Muscle layer of duodenum (tissue), 2 donors: ENCODE measurements at regions not wholly inside any gene's neighbourhood (a gene's known extent, or its start where the extent isn't known, plus 50 kb on each side); places are given as distances from the start of the nearest gene placed in this dataset.

Experiments
- H3K27ac ChIP-seq: one replicate; pipeline ENCODE4 v1.7.0; 2013; ENCODE audit warnings: mild to moderate bottlenecking, low read length
- H3K27me3 ChIP-seq: one replicate; pipeline ENCODE4 v1.7.0; 2013; ENCODE audit warnings: low read depth, mild to moderate bottlenecking, control low read depth, low read length
- H3K36me3 ChIP-seq, 2 donors: one replicate each; pipeline ENCODE4 v1.7.0; 2013; ENCODE audit warnings: low read length in 2 of 2, control low read depth in 1 of 2, mild to moderate bottlenecking in 1 of 2; ENCODE audit not compliant: insufficient read depth in 2 of 2, control insufficient read depth in 1 of 2
- H3K4me1 ChIP-seq, 2 donors: one replicate each; pipeline ENCODE4 v1.7.0; 2013; ENCODE audit warnings: low read length in 2 of 2, mild to moderate bottlenecking in 2 of 2, control low read depth in 1 of 2, moderate library complexity in 1 of 2; ENCODE audit not compliant: insufficient read depth in 2 of 2, control insufficient read depth in 1 of 2
- H3K4me3 ChIP-seq, 2 donors: one replicate each; pipeline ENCODE4 v1.7.0; 2013; ENCODE audit warnings: low read length in 2 of 2, low read depth in 1 of 2, mild to moderate bottlenecking in 1 of 2
- H3K9me3 ChIP-seq, 2 donors: one replicate each; pipeline ENCODE4 v1.7.0; 2013; ENCODE audit warnings: low read length in 2 of 2, control low read depth in 1 of 2, mild to moderate bottlenecking in 1 of 2; ENCODE audit not compliant: control insufficient read depth in 1 of 2
- donor health status: healthy.

DNA sequence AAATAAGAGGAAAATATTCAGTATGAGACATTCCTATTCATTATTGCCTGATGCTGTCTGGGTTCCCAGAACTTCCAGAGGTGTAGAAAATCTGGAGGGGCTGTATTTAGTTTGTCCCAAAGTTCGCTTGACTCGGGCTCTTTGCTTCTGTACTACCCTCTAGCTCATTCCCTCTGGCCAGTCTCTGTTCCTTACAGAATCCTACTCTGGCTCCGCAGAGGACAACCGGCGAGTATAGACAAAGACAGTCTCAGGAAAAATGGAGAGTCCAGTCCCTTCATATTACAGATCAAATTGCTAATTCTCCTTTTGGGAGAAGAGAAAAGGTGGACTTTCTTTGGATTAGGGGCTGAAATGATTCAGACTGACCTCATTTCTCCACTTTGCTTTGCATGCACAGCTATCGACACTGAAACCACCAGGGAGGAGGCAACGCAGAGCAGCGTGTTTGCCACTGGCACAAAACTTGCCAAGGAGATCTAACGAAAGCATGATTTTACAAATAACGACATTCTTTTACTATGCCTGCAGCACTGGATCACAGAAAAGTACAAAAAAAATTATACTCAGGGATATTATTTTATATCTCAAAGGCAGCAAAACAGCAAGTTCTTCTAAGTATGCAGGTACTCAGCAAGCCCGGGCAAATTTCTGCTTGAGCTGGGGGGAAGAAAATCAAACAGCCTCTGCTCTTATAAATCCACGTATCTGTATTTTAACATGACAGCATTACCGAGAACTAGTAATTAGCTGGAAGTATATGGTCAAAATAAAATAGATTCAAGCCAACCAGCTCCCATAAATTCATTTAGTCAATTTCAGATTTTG, 279.7 kb downstream of the NPR3 start:
- Histone ChIP-seq H3K36me3 (no peaks in the 10 kb centered on the region), H3K27ac (no peak overlapping the region), H3K9me3 (no peaks in the 10 kb centered on the region), H3K27me3 (no peaks in the 10 kb centered on the region), H3K4me1 (no peaks in the 10 kb centered on the region), H3K4me3 (no peak overlapping the region)

DNA sequence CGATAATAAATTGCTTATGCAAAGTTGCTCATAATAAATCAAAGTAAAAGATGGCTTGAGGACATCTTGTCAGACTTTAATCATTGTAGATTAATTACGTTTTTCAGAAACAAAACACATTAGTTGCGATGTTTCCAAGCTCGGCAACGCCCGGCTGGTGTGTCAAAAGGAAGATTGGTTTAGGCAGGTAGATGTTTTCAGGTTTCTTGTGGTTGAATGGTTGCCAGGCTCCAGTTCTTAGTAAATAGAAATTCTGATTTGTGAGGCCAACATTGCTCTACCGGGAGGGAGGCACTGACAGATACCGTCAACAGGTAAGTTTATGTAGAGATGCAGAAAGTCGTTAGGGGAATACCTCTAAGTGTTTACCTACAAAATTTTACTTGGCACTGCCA, 280.3 kb downstream of the NPR3 start:
- H3K27me3 ChIP-seq, result no peaks in the 10 kb centered on the region
- no peak overlapping the region for H3K4me3 ChIP-seq
- no peak overlapping the region for H3K27ac ChIP-seq
- H3K9me3 ChIP-seq, result no peaks in the 10 kb centered on the region
- no peaks in the 10 kb centered on the region for H3K36me3 ChIP-seq
- H3K4me1 ChIP-seq, result no peaks in the 10 kb centered on the region

DNA sequence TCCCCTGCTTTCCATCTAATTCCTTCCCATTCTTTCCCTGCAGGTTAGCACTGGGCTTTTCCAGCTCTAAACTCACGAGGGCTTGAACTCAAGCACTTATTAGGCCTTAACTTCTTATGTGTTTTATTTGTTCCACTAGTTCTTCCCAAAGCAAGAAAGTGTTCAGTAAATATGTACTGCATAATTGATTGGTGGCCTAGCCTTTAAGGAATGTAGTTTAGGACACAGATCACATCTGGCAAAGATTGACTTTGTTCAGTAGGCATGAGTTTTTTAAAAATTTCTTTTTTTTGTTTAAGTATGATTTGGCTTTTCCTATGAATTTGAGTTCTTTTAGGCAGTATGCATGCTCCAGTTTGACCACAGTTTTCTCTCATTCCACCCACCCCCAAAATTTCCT, 285.2 kb downstream of the NPR3 start:
- peaks cover 0 to 4% of the 10 kb centered on the region in 2 donors for H3K9me3 ChIP-seq
- no peaks in the 10 kb centered on the region for H3K4me1 ChIP-seq
- H3K36me3 ChIP-seq, result no peaks in the 10 kb centered on the region
- H3K4me3 ChIP-seq, result no peak overlapping the region
- no peaks in the 10 kb centered on the region for H3K27me3 ChIP-seq
- H3K27ac ChIP-seq, result no peak overlapping the region

DNA sequence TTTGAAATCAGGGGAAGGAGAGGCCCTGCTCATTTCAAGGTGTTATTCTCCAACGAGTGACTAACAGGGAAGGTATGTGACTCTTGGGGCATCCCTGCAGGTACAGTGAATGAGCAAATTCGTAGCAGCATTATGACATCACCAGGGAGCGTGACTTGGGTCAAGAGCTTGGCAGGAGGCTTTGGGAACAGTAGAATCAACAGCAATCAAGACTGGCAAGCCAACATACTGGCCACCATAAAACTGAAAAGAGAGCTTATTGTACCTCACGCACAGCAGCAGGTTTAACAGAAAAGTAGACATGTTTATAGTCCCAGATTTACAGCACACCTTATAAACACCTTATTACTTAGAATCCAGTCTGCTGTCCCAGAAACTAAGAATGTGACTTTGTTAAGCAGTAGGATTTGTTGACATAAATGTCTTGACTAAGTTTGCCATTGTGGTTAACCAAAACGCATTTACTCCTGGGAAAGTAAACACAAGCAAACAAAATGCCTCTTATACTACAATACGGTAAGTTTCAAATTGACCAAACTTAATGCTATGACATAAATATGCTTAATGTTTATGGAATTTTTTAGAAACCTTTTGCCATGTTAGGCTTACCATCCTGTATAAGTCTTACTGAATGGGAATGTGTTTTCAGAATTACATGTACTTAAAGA, 297.8 kb downstream of the NPR3 start:
- Histone ChIP-seq H3K36me3 (no peaks in the 10 kb centered on the region), H3K27ac (no peak overlapping the region), H3K4me1 (no peaks in the 10 kb centered on the region), H3K9me3 (peaks cover 0 to 3% of the 10 kb centered on the region in 2 donors), H3K4me3 (no peak overlapping the region), H3K27me3 (no peaks in the 10 kb centered on the region)

DNA sequence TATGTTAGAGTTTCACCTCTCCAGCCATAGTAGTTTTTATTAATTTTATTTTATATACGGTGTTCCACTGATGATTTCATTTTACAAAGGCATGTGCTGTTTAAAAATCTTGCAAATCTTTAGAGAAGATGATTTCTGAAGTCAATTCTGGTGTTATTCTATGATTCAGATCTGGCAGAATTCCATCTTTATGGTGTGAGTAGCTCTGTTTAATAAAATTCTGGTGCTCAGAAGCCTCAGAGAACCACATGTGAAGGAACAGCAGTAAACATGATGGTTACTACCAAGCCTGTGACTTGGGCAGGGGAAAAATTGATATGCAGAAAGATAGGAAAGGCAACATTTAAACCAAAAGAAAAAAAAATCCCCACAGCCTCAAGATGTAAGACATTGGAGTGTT, 299.7 kb downstream of the NPR3 start:
- H3K36me3 ChIP-seq, result peaks cover 0 to 4% of the 10 kb centered on the region in 2 donors
- no peak overlapping the region for H3K4me3 ChIP-seq
- peaks cover 0 to 15% of the 10 kb centered on the region in 2 donors for H3K9me3 ChIP-seq
- H3K4me1 ChIP-seq, result no peaks in the 10 kb centered on the region
- H3K27ac ChIP-seq, result no peak overlapping the region
- H3K27me3 ChIP-seq, result no peaks in the 10 kb centered on the region

DNA sequence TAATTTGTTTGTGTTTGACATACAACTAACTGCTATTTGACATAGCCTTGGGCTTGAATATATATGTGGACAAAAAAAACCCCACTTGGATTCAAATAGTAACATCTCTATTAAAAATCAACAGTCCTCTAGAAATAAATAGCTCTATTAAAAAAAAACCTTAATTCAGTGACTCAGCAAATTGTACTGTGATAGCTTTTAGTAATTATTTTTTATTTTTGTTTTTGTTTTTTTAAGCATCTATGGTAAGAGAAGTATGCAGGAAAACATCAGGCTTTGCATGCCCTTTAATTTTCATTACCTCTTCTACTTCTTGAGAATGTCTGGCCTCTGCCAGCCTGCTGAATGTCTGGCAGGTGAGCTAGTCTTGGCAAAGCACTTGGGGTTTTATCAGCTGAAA, 300.7 kb downstream of the NPR3 start:
- H3K9me3 ChIP-seq, result peaks cover 0 to 15% of the 10 kb centered on the region in 2 donors

DNA sequence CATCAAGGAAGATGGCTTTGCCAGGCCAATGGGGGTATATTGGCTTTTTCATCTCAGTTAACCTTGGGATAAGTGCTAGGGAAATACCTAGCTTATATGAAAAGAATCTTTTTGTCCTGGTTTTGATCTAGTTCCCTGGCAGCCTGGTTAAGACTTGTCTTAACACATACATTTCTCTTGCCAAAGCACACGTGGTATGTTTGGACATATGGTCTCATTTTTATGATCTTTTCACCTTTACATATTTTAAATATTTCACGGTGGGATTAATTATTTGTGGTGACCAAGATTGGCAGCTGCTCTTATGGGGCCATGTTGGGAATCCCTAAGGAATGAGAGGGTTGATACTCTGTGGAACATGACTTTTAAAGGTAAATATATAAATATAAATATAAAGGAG, 312.5 kb downstream of the NPR3 start:
- Histone ChIP-seq H3K4me1 (no peaks in the 10 kb centered on the region), H3K36me3 (no peaks in the 10 kb centered on the region), H3K27ac (no peak overlapping the region), H3K4me3 (no peak overlapping the region), H3K27me3 (no peaks in the 10 kb centered on the region), H3K9me3 (no peaks in the 10 kb centered on the region)

More for the DNA sequence above, 300.7 kb downstream of the NPR3 start:
- Histone ChIP-seq H3K4me1 (no peaks in the 10 kb centered on the region), H3K27ac (no peak overlapping the region), H3K4me3 (no peak overlapping the region), H3K36me3 (peaks cover 0 to 4% of the 10 kb centered on the region in 2 donors), H3K27me3 (no peaks in the 10 kb centered on the region)

DNA sequence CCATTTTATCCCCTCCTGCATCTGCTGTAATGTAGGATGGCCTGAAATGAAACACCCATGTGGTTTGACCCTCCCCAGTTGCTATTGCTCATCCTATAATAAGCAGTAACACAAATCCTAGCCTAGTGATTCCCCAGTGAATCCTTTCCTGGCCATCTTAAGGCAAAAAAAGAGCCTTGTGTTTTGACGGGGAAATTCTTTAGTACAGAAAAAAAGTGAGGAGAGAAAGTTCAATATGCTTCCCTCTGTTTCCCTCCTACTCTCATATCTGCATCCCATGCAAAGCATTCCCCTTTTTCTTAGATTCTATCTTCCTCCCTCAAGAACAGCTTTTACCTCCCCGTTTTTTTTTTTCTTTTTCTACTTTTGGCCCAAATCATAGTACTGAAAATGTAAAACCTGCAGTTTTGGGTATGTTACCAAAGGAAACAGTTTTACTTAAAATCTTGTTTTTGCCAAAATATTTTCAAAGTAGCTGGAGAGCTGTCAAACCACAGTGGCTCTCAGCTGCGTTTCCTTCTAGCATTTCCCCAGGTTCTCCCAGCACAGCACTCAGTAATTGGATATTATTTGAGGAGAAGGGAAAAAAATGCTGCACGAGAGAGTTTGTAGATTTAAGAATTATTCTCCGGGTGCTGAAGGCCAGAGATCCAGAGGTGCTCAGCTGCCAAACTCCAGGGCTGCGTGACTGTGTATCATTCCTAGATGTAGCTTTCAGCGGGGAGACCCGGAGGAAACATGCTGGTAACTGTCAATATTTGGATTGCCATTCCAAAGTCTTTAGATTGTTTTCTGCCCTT, 321.4 kb downstream of the NPR3 start:
- Histone ChIP-seq H3K27ac (no peak overlapping the region), H3K4me3 (no peak overlapping the region), H3K36me3 (no peaks in the 10 kb centered on the region), H3K9me3 (no peaks in the 10 kb centered on the region), H3K4me1 (peaks cover 5 to 12% of the 10 kb centered on the region in 2 donors), H3K27me3 (no peaks in the 10 kb centered on the region)

DNA sequence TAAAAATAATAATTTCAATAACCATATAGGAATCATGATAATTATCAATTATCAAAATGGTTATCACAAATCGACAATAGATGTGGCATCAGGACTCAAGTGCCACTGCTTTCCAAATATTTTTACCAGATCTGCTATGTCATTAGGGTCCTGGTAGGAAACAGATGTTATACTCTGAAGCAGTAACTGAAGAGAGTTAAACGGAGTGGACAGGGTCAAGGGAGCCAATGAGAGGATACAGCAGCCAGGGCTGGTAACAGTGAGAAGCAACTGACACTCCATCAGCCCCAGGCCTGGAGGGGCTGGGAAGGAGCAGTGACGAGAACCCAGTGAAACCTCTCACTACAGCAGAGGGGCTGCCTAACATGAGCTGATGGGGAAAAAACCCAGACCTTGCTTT, 322.4 kb downstream of the NPR3 start:
- Histone ChIP-seq H3K9me3 (no peaks in the 10 kb centered on the region), H3K36me3 (no peaks in the 10 kb centered on the region), H3K4me1 (peaks cover 5 to 12% of the 10 kb centered on the region in 2 donors), H3K4me3 (no peak overlapping the region), H3K27me3 (no peaks in the 10 kb centered on the region), H3K27ac (no peak overlapping the region)

DNA sequence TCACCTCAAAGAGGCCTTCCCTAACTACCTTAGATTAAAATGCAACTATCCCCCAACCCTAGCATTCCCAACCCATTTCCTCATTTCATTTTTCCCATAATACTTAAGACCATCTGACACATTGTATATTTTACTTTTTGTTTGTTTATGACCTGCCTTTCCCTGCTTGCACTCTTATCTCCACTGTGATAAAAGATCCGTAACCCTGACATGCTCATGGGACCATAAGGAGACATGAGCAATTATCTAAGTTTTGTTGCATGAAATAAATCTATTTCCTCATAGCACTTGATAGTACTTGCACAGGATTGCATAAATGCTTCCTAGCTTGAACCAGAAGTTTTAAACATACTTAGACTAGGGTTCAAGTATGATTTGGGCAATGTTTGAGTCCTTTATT, 323.7 kb downstream of the NPR3 start:
- H3K4me1 ChIP-seq, result peaks cover 5 to 12% of the 10 kb centered on the region in 2 donors
- no peaks in the 10 kb centered on the region for H3K27me3 ChIP-seq
- H3K27ac ChIP-seq, result no peak overlapping the region
- H3K36me3 ChIP-seq, result no peaks in the 10 kb centered on the region
- no peak overlapping the region for H3K4me3 ChIP-seq
- H3K9me3 ChIP-seq, result no peaks in the 10 kb centered on the region

DNA sequence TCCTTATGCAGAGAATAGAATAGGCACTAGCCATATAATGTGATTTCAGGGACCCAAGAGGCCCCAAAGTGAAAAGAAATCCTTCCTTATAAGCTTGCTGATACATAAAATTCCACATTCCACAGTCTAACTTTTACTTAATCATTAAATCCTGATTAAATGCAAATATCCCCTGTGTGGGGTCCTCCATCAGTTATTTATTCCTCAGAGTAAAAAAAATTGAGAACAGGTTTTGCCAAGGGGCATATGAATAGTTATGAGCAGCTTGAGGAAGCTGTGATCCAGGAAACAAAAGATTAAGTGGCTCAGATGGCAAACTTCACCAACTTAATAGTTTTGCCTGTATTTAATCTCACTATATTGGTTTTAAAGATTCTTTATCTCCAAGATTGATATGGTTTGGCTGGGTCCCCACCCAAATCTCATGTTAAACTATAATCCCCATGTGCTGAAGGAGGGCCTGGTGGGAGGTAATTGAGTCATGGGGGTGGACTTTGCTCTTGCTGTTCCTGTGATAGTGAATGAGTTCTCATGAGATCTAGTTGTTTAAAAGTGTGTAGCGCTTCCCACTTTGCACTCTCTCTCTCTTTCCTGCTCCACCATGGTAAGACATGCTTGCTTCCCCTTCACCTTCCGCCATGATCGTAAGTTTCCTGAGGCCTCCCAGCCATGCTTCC, 324.9 kb downstream of the NPR3 start:
- Histone ChIP-seq H3K36me3 (no peaks in the 10 kb centered on the region), H3K9me3 (peaks cover 0 to 3% of the 10 kb centered on the region in 2 donors), H3K4me1 (peaks cover 5 to 12% of the 10 kb centered on the region in 2 donors), H3K27me3 (no peaks in the 10 kb centered on the region), H3K4me3 (no peak overlapping the region), H3K27ac (no peak overlapping the region)
